NCI-H2227 (cell line): ENCODE measurements at regions not wholly inside any gene's neighbourhood (a gene's known extent, or its start where the extent isn't known, plus 50 kb on each side); places are given as distances from the start of the nearest gene placed in this dataset.

Source experiments
- DNase-seq: peaks from one replicate; lab custom pipeline; 2025; ENCODE audit not compliant: unreplicated experiment; lab: John Stamatoyannopoulos, UW

DNA sequence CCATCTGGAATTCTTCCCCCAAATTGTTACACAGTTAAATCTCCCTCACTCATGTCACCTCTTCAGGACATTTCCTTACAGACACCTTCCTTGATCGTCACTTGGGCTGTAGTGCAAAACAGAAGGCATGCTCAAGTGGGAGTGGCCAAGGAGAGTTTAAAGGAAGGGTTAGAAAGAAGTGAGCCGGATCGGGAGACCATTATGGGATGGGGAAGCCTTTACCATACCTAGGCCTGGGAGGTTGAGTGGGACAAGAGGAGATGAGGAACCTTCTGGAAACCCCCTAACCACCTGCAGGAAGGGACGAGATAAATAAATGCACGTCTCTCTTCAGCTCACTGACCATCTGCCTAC is 102.7 kb downstream of the UCHL1 start:
- DNase-seq: no peak

DNA sequence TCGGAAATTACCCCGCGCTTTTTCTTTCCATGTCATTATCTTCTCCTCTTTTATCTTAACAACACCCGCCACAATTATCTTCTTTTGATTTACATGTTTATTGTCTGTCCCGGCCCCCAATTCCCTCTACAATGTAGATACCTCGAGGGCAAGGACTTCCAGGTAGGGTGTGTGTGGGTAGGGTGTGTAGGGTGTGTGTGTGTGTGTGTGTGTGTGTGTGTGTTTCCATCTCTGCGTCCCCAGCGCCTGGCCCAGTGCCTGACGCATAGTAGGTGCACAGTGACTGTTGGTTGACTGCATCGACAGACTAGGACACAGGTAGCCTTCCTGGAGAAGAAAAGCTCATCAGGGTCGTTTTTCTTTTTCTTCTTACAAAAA is 103.1 kb downstream of the UCHL1 start:
- peak; percentile 4 for DNase-seq

DNA sequence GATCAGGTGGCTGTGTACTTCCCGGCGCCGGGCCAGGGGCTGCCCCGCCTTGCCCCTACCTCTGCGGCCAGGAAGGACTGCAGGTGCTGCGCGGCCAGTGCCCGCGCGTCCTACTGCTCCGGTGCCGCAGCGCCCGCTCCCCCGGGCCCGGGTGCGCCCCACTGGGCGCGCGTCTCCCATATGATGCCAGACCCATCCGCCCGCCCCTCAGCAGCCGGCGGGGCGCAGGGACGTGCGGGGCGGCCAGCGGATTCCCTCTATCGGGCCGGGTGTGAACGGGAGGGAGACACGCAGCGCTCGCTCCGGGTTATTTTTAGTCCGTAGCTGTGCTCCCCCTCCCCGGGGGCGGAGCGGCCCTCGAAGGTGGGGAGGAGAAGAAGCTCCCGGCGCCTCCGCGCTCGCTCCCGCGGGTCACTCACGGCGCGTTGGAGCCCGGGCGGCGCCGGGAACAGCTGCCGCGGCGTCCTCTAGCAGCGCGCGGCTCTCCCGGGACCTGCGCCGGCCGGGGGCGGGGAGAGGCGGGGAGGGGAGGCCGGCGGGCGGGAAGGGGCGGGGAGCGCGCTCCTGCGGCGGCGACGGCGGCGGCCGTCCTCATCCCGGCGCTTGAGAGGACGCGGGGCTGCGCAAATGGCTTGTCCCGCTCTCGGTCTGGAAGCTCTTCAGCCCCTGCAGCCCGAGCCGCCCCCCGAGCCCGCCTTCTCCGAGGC is 103.6 kb downstream of the UCHL1 start:
- peak; percentile 85 for DNase-seq

DNA sequence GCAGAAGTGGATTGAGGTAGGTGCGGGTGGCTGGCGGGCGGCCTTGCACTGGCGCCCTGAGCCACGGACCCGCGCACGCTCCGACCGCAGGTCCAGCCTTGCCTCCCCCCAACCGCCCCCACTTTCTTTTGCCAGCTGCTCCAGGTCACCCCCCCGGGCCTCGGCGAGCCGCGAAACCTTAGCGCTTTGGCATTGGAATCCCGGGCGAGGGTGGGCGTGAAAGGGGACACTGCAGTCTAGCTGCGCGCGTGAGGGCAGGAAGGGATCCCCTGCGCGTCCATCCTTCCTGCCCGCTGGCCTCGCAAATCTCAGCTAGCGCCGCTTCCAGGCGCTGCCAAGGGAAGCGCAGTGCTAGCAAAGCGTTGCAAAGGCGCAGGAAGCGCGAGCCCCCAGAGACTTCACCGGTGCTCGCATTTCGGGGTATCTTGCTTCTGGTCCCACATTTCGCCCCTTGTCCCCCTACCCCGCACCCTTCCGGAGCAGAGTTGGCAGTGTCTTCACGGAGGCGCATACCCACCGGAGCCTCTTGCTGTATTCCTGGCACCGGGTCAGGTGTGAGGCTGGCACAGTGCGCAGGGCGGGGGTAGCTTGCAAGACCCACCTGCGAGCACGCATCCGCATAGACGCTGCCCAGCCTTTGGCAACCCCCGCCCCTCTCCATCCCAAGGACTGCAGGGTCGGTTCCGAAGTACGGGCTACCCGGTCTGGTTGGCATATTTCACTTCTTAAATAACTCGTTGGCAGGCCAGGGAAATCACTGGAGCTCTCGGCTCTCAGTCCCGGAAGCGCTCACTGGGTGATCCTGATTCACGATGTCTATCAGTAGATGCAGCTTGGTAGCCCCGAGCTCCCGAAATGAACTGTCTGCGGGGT is 104.4 kb downstream of the UCHL1 start:
- peak; percentile 33 for DNase-seq

DNA sequence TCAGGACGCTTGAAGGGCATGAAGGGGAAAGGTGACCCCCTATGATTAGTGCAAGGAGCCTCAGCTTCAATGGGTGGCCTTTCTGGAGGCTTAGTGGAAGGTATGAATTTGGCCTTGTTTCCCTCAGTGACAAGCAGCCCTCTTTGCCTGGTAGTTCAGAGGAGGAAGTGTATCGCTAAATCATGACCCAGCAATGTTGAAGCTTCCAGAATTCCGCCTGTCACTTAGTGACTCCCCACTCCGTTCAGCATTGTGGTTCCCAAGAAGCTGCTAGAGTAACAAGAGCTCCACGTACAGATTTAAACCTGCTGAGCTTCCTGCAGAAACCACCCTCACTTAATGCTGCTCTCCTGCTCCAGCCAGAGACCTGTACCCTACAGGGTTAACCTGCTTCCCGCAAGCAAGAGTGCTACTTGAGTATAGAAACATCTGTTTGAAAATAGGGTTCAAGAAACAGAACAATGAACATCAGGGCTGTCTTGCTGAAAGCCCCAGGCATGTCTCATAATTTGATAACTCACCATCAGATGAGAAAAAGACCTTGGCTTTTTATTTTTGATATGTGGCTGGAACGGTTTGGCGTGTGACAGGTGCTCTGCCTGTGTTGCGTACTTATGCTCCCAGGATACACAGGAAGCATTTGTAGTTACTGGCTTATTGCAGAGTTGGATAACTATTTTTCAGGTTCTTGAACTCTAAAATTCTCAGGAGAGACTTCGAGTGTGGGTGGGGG is 105.2 kb downstream of the UCHL1 start:
- no peak for DNase-seq

DNA sequence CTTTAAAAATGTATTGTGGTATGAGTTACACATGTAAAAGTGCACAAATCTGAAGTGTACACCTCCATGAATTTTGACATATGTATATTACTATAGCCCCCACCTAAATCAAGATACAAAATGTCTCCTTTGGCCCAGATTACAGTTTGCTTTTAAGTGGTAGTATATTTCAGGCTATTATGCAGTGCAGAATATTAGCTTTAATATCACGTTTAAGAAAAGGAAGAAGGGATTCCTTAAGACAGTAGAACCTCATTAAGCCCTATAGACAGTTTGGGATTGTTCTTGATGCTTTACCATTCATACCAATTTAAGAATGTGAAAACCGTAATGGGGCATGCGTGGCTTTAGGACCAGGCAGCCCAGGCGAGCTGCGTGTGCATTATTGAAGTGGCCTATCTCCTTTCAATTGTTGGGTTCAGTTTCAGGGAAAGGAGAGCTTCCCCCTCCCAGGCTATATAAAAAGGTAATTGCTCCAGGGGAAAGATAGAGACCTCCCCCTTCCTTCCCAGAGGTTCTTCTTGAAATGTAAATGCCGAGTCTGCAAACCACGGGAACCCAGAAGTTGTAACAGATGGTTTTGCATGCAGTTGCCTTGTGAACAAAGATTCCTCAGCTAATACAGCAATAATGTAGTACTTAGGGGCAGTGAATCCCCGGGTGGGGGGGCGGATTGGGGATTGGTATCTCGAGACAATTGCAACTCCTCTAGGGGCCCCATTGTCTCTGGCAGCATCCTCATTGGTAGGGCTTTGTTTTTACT is 106.1 kb downstream of the UCHL1 start:
- DNase-seq: peak; percentile 4

DNA sequence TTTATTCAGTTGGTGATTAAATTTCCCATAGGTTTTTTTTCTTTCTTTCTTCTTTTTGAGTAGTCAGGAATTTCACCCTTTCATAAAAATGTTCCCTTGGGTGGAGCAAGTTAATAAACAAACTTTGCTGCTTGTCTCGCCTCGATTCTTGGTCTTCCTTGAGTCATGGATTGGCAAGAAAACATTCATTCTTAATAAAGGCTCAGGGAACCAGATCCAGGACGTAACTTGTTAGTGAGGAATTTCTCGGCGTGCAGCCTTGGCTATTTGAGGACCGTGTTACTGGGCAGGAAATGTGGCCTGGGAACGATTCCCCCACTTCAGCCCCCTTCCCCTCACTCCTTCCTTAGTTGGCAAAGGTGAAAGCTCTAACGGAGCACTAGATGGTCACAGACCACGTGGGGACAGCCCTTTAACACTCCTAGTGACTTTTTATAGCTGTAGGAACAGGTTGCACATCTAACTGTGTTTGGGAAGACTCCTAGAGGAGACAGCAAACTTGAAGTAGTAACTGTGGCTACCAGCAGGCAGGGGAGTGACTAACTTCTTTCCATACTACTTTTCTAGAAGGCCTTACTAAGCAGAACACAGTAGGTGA is 106.8 kb downstream of the UCHL1 start:
- no peak for DNase-seq

DNA sequence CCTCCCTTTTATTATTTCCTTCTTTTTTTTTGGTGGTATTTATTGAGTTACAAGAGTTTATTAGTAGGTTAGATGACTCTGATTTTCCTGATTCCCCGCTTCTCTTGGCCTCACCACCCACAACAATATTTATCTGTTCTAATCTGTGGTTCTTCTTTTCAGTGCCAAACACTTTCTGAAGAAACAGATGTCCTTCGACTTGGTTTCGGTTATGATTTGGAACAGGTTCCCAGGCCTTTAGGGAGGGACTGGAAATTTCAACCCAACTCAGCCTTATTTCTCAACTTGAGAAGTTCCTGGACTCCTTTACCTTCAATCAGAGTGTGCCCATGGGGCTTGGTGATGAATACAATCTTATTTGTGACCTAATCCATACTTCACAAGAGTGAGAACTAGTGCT is 108.1 kb downstream of the UCHL1 start:
- no peak for DNase-seq

DNA sequence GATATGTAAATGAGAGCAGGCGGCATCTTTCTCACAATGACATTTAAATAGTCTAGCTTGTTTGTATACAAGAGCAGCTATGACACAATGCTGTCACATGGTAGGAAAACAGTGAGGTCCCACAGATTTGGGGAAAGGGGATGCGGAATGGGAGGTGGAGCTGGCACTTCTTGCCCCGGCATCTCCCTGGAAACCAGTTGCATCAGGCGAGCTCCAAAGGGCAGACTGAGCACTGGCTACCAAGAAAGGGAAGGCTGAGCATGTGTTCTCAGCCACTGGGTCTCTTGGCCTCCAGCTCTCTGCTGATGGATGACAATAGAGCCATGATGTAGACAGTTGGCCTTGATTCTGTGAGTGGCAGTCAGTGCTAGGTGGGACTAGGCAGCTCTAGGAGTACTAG is 109.0 kb downstream of the UCHL1 start:
- no peak for DNase-seq

DNA sequence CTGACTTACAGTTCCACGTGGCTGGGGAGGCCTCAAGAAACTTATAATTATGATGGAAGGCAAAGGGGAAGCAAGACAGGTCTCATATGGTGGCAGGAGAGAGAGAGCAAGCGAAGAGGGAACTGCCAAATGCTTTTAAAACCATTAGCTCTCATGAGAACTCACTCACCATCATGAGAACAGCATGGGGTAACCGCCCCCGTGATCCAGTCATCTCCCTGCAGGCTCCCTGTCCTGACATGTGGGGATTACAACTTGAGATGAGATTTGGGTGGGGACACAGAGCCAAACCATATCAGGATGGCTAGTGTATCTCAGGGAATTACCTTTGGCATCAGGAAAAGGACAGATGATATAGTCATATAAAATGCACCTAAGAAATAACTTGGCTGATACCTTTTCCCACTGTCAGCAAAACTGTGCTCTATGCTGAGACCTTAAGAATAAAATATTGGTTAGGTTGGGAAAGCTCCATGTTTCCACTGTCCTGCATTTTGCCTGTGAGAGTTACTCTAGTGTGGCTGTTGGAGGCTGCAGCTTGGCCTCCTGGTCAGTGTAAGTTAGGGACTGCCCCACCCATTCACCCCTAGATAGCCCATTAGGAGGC is 110.3 kb downstream of the UCHL1 start:
- DNase-seq: no peak

DNA sequence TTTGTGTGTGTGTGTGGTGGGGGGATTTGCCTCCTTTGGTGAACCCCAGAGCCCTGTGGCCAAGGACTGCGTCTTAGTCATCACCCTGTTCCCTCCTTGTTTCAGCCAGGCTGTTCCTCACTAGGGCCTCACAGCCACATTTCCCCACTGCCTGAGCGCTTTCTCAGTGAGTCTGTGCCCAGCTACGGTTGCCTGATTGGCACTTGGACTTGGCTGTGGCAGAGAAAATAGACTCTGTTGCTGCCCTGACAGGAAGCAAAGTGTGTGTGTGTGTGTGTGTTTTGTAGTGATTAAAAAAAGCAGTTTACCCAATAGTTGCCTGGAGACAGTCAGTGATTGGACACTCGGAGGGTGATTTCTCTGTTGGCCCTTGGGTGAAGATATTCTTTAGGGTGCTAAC is 113.0 kb downstream of the UCHL1 start:
- DNase-seq: no peak

DNA sequence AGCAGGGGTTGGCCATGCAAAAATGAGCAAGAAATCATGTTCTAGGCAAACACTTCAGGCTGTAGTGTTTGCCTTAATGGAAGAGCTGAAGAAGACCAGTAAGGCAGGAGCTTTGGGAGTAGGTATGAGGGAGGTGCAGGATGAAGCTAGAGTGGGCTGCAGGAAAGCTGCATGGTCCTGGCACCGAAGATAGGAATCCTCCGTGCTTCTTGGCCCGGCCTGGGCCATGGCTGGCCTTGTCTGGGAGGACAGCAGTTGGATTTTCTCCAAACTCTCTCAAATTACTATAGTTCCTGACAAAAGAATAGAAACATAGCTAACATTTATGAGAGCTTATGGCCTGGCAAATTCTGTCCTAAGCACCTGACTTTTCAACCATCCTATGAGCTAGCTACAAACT is 116.5 kb downstream of the UCHL1 start:
- DNase-seq: no peak

DNA sequence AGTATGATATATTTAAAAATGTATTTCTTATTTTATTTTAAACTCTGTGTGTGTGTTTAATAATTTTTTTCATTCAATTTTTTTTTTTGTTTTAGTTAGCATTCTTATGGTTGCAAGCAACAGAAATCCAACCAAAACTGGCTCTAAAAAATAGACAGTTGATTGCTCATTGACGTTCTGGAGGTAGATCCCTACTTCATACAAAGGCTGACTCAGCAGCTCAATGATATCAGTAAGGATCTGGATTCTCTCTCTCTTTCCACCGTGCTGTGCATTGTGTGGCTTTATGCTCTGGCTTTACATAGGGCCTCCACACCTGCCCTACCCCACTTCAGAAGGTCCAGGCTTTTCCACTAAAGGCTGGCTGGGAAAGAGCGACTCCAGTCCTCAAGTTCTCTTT is 117.8 kb downstream of the UCHL1 start:
- no peak for DNase-seq

DNA sequence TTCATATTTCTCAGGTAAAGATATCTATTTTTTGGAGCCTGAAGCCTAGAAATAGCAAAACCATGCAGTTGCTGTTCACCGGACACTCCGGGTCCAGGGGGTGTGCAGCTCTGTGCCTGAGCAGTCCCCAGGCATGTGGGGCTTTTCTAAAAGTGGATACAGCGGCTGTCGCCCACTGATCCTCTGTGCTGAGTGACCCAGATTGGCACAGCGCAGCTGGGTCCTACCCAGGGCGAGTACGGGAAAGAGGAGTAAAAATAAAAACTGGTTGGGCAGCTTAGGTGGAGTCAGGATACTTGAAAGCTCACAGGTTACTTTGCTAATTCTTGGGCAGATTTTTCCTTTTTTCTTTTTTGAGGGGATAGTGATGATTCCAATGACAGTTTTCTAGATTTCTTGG is 118.8 kb downstream of the UCHL1 start:
- DNase-seq: no peak

DNA sequence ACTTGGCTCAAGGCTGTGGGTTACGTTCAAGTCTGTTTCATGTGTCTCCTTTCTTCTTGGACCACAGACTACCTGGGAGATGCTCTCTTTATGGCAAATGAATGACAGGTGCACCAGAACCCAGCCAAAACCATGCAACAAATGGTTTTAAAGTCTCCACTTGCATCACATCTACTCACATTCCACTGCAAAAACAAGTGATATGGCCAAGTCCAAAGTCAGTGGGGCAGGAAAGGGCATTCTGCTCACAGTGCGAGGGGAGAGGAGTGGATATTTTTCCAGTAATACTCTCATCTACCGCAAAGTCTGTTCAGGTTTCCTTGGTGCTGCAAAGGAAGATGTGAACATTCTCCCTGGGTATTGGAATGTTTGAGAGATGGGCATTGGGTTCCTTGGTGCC is 120.5 kb downstream of the UCHL1 start:
- DNase-seq: no peak

DNA sequence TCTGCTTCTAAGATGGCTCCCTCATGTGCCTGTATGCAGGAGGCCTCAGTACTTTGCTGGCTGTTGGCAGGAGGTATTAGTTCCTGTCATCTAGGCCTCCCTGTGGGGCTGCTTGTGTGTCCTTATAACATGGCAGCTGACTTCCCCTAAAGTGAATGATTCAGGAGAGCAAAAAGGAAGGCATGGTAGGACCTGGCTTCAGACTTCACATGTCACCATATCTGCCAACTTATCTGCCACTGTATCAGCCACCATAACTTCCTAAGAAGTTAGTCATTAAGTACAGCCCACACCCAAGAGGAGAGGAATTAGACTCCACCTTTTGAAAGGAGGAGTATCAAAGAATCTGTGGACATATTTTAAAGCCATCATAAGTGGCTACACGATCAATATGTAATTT is 122.5 kb downstream of the UCHL1 start:
- DNase-seq: no peak

DNA sequence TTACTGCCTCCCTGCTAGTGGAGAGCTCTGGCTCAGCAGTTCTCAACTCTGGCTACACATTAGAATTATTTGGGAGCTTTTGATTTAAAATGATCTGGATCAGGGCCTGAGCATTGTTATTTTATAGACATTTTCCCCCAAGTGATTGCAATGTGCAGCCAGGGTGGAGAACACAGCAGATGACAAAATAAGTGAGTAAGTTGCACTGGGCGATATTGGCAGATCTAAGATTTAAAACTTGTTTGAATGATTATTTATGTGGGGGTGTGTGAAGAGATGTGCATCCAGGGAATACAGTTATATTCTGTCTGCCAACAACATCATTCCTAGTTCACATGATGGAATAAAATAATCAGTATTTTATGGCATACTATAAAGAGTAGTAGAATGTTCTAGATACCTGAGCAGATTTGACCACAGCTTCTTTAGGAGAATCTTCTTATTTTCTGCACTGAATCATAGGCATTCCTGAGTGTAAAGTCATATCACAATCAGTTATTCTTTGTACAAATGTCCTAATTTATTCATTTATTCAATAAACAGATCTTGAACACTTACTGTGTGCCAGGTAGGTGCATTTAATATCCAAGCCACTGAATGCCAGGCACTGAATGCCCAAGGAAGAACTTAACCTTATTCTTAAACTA is 123.9 kb downstream of the UCHL1 start:
- no peak for DNase-seq

DNA sequence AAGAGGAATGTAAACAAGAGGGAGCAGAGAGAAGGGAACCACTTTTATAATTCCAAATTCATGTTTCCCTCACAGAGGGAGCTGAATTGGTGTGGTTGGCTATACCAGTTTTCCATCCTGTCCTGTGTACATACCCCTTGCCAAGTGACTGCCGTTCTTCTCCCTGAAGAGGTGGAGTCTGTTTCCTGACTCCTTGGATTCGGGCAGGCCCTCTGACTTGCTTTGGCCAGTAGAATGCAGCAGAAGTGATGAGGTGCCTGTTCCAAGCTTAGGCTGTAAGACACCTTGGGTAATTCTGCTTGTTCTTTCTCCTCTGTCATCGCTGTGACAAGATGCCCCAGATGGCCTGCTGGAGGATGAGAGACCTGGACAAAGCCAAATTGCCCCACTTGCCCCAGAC is 124.7 kb downstream of the UCHL1 start:
- no peak for DNase-seq

DNA sequence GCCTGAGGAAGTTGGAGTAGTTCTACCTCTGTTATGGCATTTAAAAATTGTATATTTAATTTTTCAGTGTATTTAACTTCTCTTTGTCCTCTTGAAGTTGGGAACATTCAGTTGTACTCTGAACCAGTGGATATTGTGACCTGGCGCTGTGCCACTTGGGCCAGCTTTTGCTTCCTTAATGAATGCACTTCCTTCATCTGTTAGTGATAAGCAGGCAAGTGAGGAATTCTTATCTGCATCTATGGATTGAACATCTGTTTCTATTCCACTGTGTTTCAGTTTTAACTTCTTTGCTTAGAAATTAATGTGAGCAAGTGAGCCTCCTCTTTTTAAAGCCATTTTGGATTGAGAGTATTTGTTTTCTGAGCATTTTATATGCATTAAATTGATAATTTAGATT is 128.3 kb downstream of the UCHL1 start:
- DNase-seq: no peak

DNA sequence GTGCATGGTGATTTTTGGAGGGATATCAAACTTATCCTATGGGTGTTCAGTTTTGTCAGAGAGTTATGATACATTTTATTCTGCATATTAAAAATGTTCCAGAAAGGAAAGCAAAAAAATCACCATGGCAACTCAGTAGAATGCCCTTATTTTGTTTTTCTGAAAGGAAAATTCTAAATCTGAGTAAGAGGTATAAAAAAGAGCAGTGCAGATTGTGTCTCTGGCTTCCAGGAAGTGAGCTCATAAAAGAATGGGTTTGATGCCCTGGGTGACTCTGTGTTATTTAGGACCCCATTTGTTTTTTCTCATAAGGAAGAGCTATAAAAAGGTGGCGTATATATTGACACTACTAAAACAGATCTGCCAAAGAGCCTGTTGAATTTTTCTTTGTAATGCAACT is 128.8 kb downstream of the UCHL1 start:
- no peak for DNase-seq
